GM18909 (cell line): ENCODE measurements at regions not wholly inside any gene's neighbourhood (a gene's known extent, or its start where the extent isn't known, plus 50 kb on each side); places are given as distances from the start of the nearest gene placed in this dataset.
"Not testable (repeated sequence)": the region's sequence is repeated elsewhere in the genome, so short reads cannot be mapped to it uniquely, and the experiment has no call there.

Experiments
- ATAC-seq: cut with Tn5 transposase; IDR thresholded peaks from one replicate; pipeline ENCODE4 v1.9.1; 2021; ENCODE audit warnings: mild to moderate bottlenecking; ENCODE audit not compliant: unreplicated experiment, poor library complexity

GRCh38 chr4:187501731-187502130, 493.8 kb upstream of the ZFP42 start:
- no peak for ATAC-seq

DNA sequence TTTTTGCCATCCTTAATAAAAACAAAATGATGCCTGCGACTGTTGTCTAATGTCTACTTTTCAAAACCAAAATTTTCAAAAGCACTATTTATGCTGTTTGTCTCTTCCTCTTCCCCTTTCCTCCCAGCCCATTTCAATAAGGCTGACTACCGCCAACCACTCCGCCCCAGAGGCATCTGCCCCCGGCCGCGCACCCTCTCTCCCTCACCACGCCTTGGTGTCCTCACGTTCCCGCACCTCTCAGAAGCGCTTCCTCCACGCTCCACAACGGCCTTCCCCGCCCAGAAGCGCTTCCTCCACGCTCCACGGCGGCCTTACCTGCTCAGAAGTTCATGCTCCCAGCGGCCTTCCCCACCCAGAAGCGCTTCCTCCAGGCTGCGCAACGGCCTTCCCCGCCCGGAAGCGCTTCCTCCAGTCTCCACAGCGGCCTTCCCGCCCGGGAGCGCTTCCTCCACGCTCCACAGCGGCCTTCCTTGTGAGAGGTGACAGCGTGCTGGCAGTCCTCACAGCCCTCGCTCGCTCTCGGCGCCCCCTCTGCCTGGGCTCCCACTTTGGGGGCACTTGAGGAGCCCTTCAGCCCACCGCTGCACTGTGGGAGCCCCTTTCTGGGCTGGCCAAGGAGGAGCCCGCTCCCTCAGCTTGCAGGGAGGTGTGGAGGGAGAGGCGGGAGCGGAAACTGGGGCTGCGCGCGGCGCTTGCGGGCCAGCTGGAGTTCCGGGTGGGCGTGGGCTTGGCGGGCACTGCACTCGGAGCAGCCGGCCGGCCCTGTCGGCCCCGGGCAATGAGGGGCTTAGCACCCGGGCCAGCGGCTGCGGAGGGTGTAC, 490.4 kb upstream of the ZFP42 start:
- ATAC-seq = no peak

DNA sequence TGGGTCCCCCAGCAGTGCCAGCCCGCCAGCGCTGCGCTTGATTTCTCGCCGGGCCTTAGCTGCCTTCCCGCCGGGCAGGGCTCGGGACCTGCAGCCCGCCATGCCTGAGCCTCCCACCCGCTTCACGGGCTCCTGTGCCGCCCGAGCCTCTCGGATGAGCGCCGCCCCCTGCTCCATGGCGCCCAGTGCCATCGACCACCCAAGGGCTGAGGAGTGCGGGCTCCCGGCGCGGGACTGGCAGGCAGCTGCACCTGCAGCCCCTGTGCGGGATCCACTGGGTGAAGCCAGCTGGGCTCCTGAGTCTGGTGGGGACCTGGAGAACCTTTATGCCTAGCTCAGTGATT, 489.8 kb upstream of the ZFP42 start:
- ATAC-seq = not testable (repeated sequence)

DNA sequence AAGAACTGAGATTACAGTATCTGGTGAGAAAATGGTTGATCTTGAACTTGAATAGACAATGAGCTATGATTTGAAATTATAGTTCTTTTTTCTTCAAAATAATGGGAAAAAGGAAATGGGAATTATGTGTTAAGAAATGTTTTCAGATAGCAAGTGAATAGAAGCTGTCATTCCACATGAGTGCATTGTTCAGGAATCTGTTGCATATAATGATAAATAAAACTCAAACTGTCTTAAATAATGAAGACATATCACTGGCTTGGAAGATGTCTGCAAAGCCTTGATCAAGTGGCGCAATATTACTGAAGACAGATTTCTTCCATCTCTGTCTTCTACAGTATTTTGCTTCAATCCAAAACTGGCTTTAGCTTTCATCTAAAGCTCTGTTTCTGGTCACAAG, 479.3 kb upstream of the ZFP42 start:
- no peak for ATAC-seq

GRCh38 chr4:187541666-187542065, 453.9 kb upstream of the ZFP42 start:
- ATAC-seq = no peak

- no peak for ATAC-seq
These were observed 451.0 kb upstream of the ZFP42 start for GRCh38 chr4:187544461-187545053.

DNA sequence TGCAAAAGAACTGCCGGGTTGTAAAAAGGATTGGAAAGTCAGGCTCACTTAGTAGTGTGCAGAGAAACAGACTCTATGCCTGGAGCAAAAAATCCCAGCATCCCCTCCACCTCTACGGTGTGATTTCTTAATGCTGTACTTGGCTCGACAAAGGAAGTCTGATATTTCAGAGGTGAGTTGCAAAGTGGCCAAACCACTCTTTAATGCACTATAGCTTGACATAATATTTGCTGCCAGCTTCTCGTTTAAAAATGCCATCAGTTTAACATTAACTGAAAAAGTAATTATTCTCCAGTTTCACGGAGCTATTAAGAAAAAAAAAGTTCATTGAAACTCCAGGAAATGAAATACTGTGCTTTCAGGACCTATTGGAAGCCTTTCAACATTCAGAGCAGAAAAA, 448.3 kb upstream of the ZFP42 start:
- no peak for ATAC-seq

DNA sequence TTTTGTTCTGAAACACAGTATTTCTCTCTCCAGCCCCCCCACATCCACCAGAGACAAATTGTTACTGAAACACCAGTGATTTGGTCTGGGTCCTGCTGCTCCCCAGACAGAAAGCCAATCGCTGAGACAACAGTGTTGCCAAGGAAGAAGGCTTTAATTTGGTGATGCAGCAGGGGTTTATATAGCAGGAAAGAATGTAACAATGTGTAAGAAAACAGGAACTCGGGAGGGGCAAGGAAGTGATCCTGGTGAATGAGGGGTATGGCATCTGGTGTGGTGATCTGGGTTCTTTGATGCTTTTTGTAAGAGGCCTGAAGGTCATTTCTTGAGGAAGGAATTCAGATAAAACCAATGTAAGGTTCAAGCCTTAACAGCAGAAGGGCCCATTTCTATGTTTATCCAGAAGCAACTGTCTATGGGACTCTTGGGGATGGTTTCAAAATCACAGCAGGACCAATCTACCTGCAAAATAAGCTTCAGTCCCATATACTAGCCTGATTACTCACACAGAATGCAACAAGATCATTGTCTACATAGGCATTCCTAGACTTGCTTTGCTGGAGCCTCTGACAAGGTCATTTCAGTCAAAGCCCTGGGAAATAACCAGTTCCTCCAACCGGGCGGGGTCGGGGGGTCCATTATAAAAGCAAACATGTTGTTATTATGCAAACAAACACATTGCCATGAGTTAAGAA, 445.2 kb upstream of the ZFP42 start:
- ATAC-seq = no peak

GRCh38 chr4:187552781-187553180, 442.8 kb upstream of the ZFP42 start:
- no peak for ATAC-seq

- no peak for ATAC-seq
These were observed 440.4 kb upstream of the ZFP42 start for GRCh38 chr4:187555174-187555573.

- no peak for ATAC-seq
These were observed 437.2 kb upstream of the ZFP42 start for GRCh38 chr4:187558391-187558790.

DNA sequence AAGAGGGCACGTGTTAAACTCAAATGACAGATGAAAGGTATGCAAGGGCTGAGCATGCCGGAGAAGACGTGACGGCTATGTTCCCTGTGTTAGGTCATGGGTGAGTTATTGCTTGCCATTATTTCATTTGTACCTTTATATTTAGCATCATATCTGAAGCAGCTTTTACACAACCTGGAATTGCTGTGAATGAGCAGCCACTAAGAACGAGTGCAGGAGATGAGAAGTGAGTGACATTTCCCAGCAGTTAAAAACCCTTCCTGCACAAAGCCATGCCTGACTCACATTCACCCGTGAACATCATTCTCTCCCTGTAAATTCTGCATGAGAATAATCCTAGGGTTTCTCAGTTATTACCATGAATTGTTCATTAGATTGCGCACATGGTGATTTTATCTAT, 433.2 kb upstream of the ZFP42 start:
- ATAC-seq = no peak

- no peak for ATAC-seq
These were observed 430.2 kb upstream of the ZFP42 start for GRCh38 chr4:187565416-187565815.

DNA sequence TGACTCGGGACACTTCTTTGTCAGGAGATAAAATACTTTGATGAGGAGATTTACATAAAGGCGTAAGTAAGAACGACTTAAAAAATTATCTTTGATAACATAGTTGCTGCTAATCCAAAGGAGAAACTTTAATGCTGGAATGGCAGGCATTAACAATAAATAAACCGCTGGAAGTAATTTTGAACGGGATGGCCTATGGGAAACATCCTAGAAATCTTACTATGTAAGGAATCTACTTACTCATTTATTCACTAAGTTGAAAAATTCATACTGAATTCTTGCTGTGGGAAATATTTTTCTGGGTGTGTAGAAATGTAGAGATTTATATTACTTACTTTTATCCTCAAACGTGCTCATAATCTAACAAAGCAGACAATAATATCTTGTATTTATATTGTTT, 425.7 kb upstream of the ZFP42 start:
- no peak for ATAC-seq

- ATAC-seq = no peak
These were observed 419.9 kb upstream of the ZFP42 start for GRCh38 chr4:187575706-187576105.

DNA sequence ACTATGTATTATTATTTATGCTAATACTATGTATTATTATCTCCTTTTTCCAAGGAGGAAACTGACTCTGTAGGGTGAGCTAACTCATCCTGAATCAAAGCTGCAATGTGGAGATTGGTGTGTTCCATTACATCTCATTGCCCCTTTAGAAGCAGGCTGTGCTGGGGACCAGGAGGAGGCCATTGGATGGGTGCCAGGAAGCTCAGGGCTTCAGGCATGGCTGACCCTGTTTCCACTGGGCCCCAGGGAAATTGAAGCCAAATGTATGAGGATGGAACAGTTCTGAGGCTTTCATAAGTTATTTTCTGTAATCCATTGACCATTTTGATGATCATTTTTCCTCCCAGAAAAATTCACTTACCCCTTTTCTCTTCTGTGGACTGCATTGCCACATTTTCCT, 418.8 kb upstream of the ZFP42 start:
- ATAC-seq = no peak

GRCh38 chr4:187577941-187578480, 417.6 kb upstream of the ZFP42 start:
- ATAC-seq = no peak

- ATAC-seq = no peak
These were observed 408.7 kb upstream of the ZFP42 start for GRCh38 chr4:187586892-187587291.

- no peak for ATAC-seq
These were observed 397.4 kb upstream of the ZFP42 start for GRCh38 chr4:187598196-187598595.

DNA sequence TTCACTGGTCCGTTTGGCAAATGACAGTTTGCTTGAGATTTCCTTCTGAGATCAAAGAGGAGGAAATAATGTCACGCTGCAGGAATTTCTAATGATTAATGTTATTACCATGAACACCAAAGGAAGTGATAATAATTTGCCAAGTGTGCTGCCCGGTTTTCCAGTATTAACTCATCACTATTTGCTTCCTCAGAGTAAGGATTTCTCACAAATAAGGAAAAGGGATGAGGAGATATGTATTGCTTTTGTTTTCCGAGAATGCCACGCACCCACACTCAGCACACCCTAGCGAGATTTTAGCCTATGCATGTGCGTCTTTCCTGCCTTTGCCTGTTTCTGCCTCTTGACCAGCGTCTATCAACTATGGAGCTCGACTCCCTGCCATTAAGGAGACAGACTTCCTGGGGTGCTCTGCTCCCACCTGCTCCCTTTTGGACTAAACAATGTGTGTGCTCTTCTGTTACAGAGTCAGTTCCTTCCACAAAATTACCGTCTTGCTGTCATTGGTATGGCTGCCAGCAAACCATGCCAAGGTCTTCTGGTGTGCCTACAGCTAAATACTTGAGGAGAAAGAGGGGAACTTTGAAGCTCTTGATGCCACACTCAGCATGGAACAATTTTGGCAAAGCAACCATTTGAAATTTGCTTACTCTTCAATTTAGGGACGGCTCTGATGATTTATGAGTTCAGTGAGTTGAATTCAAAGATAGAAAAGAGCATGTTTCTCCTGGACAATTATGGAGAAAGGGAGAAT, 393.1 kb upstream of the ZFP42 start:
- ATAC-seq = no peak
